BE2C (cell line): ENCODE measurements at regions not wholly inside any gene's neighbourhood (a gene's known extent, or its start where the extent isn't known, plus 50 kb on each side); places are given as distances from the start of the nearest gene placed in this dataset.

Experiments
- DNase-seq: peaks from one replicate; pipeline ENCODE4 v3.0.0-alpha.2; 2020
- H3K27me3 ChIP-seq: fragments of 250-450 bp; sonication (Bioruptor Pico); 2 replicates; pipeline ENCODE4 v1.5.1; 2020; ENCODE audit warnings: mild to moderate bottlenecking
- H3K36me3 ChIP-seq: fragments of 250-450 bp; sonication (Bioruptor Pico); 2 replicates; pipeline ENCODE4 v1.5.1; 2020; ENCODE audit warnings: mild to moderate bottlenecking
- H3K4me1 ChIP-seq: fragments of 250-450 bp; sonication (Bioruptor Pico); 2 replicates; pipeline ENCODE4 v1.5.1; 2020
- H3K4me3 ChIP-seq: 2 replicates; pipeline ENCODE4 v1.5.1; 2011; ENCODE audit warnings: low read depth, low read length
- H3K9me3 ChIP-seq: fragments of 250-450 bp; sonication (Bioruptor Pico); 2 replicates; pipeline ENCODE4 v1.5.1; 2020
- CTCF ChIP-seq: IDR thresholded peaks from 2 replicates; pipeline ENCODE4 v1.5.1; 2012; ENCODE audit warnings: mild to moderate bottlenecking, low read depth, low read length

DNA sequence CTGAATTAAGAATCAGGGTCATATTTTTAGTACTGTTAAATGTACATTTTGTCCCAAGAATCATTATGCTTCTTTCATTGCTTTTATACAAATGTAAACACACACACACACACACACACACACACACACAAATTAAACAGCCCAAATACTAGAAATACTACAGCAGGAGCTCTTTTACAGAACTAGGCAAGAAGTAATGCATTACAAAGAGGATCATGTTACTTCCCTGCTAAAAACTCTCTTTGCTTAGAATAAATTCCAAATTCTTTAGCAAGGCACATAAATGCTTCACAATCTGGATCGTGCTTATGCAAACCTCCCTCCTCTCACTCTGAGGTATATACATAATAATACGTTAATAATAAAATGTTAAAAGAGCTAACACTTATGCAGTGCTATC is 720.4 kb upstream of the ADGRL4 start:
- Histone ChIP-seq H3K4me1 (no peaks in the 10 kb centered on the region), H3K9me3 (no peaks in the 10 kb centered on the region), H3K4me3 (no peak overlapping the region), H3K36me3 (no peaks in the 10 kb centered on the region), H3K27me3 (no peaks in the 10 kb centered on the region)
- no peak for DNase-seq
- TF ChIP-seq CTCF: no peak

GRCh38 chr1:79726321-79726720 is 719.8 kb upstream of the ADGRL4 start:
- Histone ChIP-seq H3K9me3 (no peaks in the 10 kb centered on the region), H3K4me1 (no peaks in the 10 kb centered on the region), H3K36me3 (no peaks in the 10 kb centered on the region), H3K27me3 (no peaks in the 10 kb centered on the region), H3K4me3 (no peak overlapping the region)
- no peak for DNase-seq
- no peak for TF ChIP-seq CTCF

DNA sequence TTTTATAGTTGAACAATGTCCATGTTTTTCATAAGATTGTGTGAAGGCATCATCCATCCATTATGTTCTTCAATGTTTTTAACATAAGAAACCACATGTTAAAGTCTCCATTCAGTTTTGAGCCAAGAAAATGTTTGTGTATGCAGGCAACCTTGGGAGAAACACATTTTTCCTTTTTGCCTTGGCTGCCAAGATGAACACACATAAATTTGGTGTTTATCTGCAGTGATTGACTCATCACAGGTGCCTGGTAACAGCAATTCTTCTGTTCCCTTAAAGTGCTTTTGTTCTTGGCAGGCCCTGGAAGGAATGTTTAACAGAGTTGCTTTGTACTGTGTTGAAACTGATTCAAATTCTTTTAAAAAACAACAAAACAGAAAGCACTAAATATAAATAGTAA is 709.9 kb upstream of the ADGRL4 start:
- Histone ChIP-seq H3K27me3 (no peaks in the 10 kb centered on the region), H3K4me1 (no peaks in the 10 kb centered on the region), H3K9me3 (no peaks in the 10 kb centered on the region), H3K4me3 (no peak overlapping the region), H3K36me3 (no peaks in the 10 kb centered on the region)
- DNase-seq: no peak
- TF ChIP-seq CTCF: no peak

- DNase-seq: no peak
- H3K4me1 ChIP-seq: no peaks in the 10 kb centered on the region
- no peak overlapping the region for H3K4me3 ChIP-seq
- no peaks in the 10 kb centered on the region for H3K9me3 ChIP-seq
- H3K27me3 ChIP-seq: no peaks in the 10 kb centered on the region
- no peaks in the 10 kb centered on the region for H3K36me3 ChIP-seq
- no peak for TF ChIP-seq CTCF
Observed at GRCh38 chr1:79714664-79715063, 708.1 kb upstream of the ADGRL4 start.

- H3K4me3 ChIP-seq: no peak overlapping the region
- no peak for DNase-seq
- no peaks in the 10 kb centered on the region for H3K9me3 ChIP-seq
- no peaks in the 10 kb centered on the region for H3K36me3 ChIP-seq
- no peak for TF ChIP-seq CTCF
- H3K4me1 ChIP-seq: no peaks in the 10 kb centered on the region
- no peaks in the 10 kb centered on the region for H3K27me3 ChIP-seq
Observed at GRCh38 chr1:79711001-79711431, 704.5 kb upstream of the ADGRL4 start.

DNA sequence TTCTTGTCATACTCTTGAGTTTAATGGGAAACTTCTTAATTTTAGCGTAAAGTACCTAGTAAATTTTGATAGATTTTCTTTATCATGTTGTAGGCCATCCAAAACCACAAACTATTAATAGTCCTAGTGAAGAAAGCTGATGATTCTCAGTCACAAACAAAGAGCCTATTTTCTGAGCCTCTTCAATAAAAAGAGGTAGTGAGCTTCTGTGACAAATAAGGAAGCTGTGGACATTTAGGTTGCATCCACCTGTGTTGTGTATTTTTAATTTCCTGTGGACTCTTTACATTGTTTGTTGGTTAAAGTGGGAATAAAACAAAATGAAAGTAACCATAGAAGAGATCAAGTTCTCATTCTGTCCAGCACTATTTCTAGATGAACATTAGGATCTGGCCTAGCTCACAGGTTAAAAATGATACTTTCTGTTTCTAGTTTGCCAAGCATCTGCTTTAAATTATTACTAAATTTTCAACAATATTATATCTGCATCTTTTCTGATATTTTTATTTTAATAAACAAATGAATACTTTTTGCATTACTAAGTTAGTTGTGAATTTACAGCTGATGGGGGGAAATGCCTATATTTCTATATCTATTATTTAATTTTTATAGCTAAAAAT is 702.2 kb upstream of the ADGRL4 start:
- no peak for TF ChIP-seq CTCF
- H3K36me3 ChIP-seq: no peaks in the 10 kb centered on the region
- no peak overlapping the region for H3K4me3 ChIP-seq
- DNase-seq: no peak
- no peaks in the 10 kb centered on the region for H3K9me3 ChIP-seq
- H3K27me3 ChIP-seq: no peaks in the 10 kb centered on the region
- H3K4me1 ChIP-seq: no peaks in the 10 kb centered on the region
